HCT116 (cell line): ENCODE measurements at regions not wholly inside any gene's neighbourhood (a gene's known extent, or its start where the extent isn't known, plus 50 kb on each side); places are given as distances from the start of the nearest gene placed in this dataset.
A peak's percentile ranks its signal among the peaks of the same experiment; 100 is the strongest.

Experiments
- ATAC-seq: fragments of 200-7000 bp; cut with Tn5 transposase; 2 replicates; pipeline ENCODE4 v1.9.1; 2020; ENCODE audit warnings: mild to moderate bottlenecking, moderate library complexity
- BruUV-seq: library from RNA; stranded (reverse); fragments of 400-500 nt; replicated peaks from 2 replicates; lab custom pipeline; 2021; lab: Mats Ljungman, UMichigan
- CTCF ChIA-PET: fragments of 300-600 bp; sonication (Branson Sonifier 250); formaldehyde crosslinking; loops from one replicate; lab custom pipeline; 2021; ENCODE audit warnings: antibody characterized with exemption; lab: Charles Lee
- POLR2A ChIA-PET: fragments of 300-600, 350-600 bp; sonication (Branson Sonifier 250); formaldehyde crosslinking; loops from one replicate; lab custom pipeline; 2021; ENCODE audit warnings: antibody characterized with exemption; lab: Charles Lee
- RAD21 ChIA-PET, 2 experiments: fragments of 300-600 bp; sonication (Branson Sonifier 250); formaldehyde crosslinking; loops; one replicate each; lab custom pipeline; 2023; ENCODE audit warnings: low total read pairs in 2 of 2; ENCODE audit not compliant: uncharacterized antibody in 2 of 2, unreplicated experiment in 2 of 2, low non-redundant PET in 1 of 2; lab: Charles Lee
- DNase-seq: peaks from one replicate; pipeline ENCODE4 v3.0.0-alpha.2; 2010; ENCODE audit warnings: low read depth, low spot score
- H2AFZ ChIP-seq: fragments of 200-600 bp; shearing (Covaris generic), sonication (generic); 2 replicates; pipeline ENCODE4 v1.6.1; 2017; ENCODE audit warnings: low read depth, mixed run types, mixed read lengths, antibody characterized with exemption, low read length; ENCODE audit not compliant: poor library complexity, severe bottlenecking
- H3K27ac ChIP-seq: 2 replicates; pipeline ENCODE4 v1.5.1; 2012; ENCODE audit warnings: low read depth, low read length
- H3K27me3 ChIP-seq: fragments of 200-600 bp; sonication (generic); 2 replicates; pipeline ENCODE4 v1.6.1; 2016; ENCODE audit warnings: mixed run types, low read length, mixed read lengths; ENCODE audit not compliant: insufficient read depth
- H3K36me3 ChIP-seq, 2 experiments: fragments of 200-500 bp in 1 of 2; fragments of 200-600 bp in 1 of 2; sonication (Bioruptor generic) in 1 of 2; sonication (generic) in 1 of 2; 2 replicates each; pipeline versions ENCODE4 v1.5.1 to v1.6.1; 2014 to 2016; ENCODE audit warnings: low read length in 2 of 2, inconsistent platforms in 1 of 2, mixed read lengths in 1 of 2, mixed run types in 1 of 2; ENCODE audit not compliant: insufficient read depth in 2 of 2, control insufficient read depth in 1 of 2
- H3K4me1 ChIP-seq, 2 experiments: fragments of 200-600 bp in 1 of 2; sonication (generic) in 1 of 2; 2 replicates each; pipeline versions ENCODE4 v1.5.1 to v1.6.1; 2012 to 2017; ENCODE audit warnings: low read length in 2 of 2, inconsistent platforms in 1 of 2, mild to moderate bottlenecking in 1 of 2, mixed read lengths in 1 of 2, mixed run types in 1 of 2, moderate library complexity in 1 of 2; ENCODE audit not compliant: insufficient read depth in 2 of 2, control insufficient read depth in 1 of 2
- H3K4me2 ChIP-seq: fragments of 200-600 bp; sonication (generic); 2 replicates; pipeline ENCODE4 v1.6.1; 2017; ENCODE audit warnings: mixed run types, low read length, mixed read lengths
- H3K4me3 ChIP-seq, 2 experiments: fragments of 200-600 bp in 1 of 2; sonication (generic) in 1 of 2; replicated peaks in 1 of 2; 2 replicates each; pipeline ENCODE4 v1.5.1; 2011 to 2016; ENCODE audit warnings: low read length in 2 of 2, control low read depth in 1 of 2, low read depth in 1 of 2, mild to moderate bottlenecking in 1 of 2, mixed read lengths in 1 of 2, mixed run types in 1 of 2
- H3K79me2 ChIP-seq: fragments of 200-600 bp; sonication (generic); 2 replicates; pipeline ENCODE4 v1.6.1; 2017; ENCODE audit warnings: mild to moderate bottlenecking, mixed run types, low read length, moderate library complexity, mixed read lengths; ENCODE audit not compliant: insufficient read depth
- H3K9ac ChIP-seq: fragments of 200-600 bp; sonication (generic); 2 replicates; pipeline ENCODE4 v1.6.1; 2016; ENCODE audit warnings: low read length, mixed read lengths
- H3K9me2 ChIP-seq: fragments of 200-600 bp; sonication (generic), shearing (Covaris generic); 2 replicates; pipeline ENCODE4 v1.6.1; 2017; ENCODE audit warnings: mixed run types, mild to moderate bottlenecking, moderate library complexity; ENCODE audit not compliant: insufficient read depth
- H3K9me3 ChIP-seq, 2 experiments: fragments of 200-500 bp in 1 of 2; fragments of 200-600 bp in 1 of 2; sonication (Bioruptor generic) in 1 of 2; sonication (generic) in 1 of 2; 2 replicates each; pipeline ENCODE4 v1.6.1; 2014 to 2017; ENCODE audit warnings: low read length in 2 of 2, mixed read lengths in 2 of 2, inconsistent platforms in 1 of 2, low read depth in 1 of 2, mild to moderate bottlenecking in 1 of 2, mixed run types in 1 of 2, moderate library complexity in 1 of 2; ENCODE audit not compliant: control insufficient read depth in 1 of 2, insufficient read depth in 1 of 2
- H4K20me1 ChIP-seq: fragments of 200-600 bp; sonication (generic), shearing (Covaris generic); 2 replicates; pipeline ENCODE4 v1.6.1; 2017; ENCODE audit warnings: mixed run types, mild to moderate bottlenecking, moderate library complexity; ENCODE audit not compliant: insufficient read depth
- ATF3 ChIP-seq: IDR thresholded peaks from 2 replicates; pipeline ENCODE4 v1.6.1; 2012
- CBX3 ChIP-seq: IDR thresholded peaks from 2 replicates; pipeline ENCODE4 v1.6.1; 2012; ENCODE audit warnings: low read depth
- CEBPB ChIP-seq: IDR thresholded peaks from 2 replicates; pipeline ENCODE4 v1.6.1; 2012; ENCODE audit warnings: low read depth
- EGR1 ChIP-seq: IDR thresholded peaks from 2 replicates; pipeline ENCODE4 v1.6.1; 2012; ENCODE audit warnings: low read depth
- ELF1 ChIP-seq: IDR thresholded peaks from 2 replicates; pipeline ENCODE4 v1.6.1; 2012; ENCODE audit warnings: low read depth, borderline replicate concordance
- EZH2 ChIP-seq: fragments of 200-600 bp; sonication (generic); IDR thresholded peaks from 2 replicates; pipeline ENCODE4 v1.6.1; 2017; ENCODE audit warnings: antibody characterized with exemption, mixed run types
- FOSL1 ChIP-seq: IDR thresholded peaks from 2 replicates; pipeline ENCODE4 v1.6.1; 2012; ENCODE audit warnings: low read depth
- MAX ChIP-seq: IDR thresholded peaks from 2 replicates; pipeline ENCODE4 v1.6.1; 2012
- POLR2A ChIP-seq: IDR thresholded peaks from 2 replicates; pipeline ENCODE4 v1.7.0; 2011; ENCODE audit warnings: borderline replicate concordance; ENCODE audit not compliant: insufficient read depth, insufficient read length; ENCODE audit errors: extremely low read depth
- POLR2AphosphoS5 ChIP-seq: IDR thresholded peaks from 2 replicates; pipeline ENCODE4 v1.6.1; 2011; ENCODE audit warnings: mild to moderate bottlenecking, low read depth, low read length, moderate library complexity
- SIN3A ChIP-seq: IDR thresholded peaks from 2 replicates; pipeline ENCODE4 v1.6.1; 2012; ENCODE audit warnings: low read depth
- SP1 ChIP-seq: IDR thresholded peaks from 2 replicates; pipeline ENCODE4 v1.6.1; 2012; ENCODE audit warnings: low read depth
- YY1 ChIP-seq: IDR thresholded peaks from 2 replicates; pipeline ENCODE4 v1.6.1; 2011; ENCODE audit warnings: low read length, low read depth, moderate library complexity, mild to moderate bottlenecking; ENCODE audit not compliant: insufficient replicate concordance; ENCODE audit errors: extremely low read depth
- ZBTB33 ChIP-seq: IDR thresholded peaks from 2 replicates; pipeline ENCODE4 v1.6.1; 2011; ENCODE audit warnings: mild to moderate bottlenecking, low read length, moderate library complexity; ENCODE audit not compliant: insufficient replicate concordance; ENCODE audit errors: extremely low read depth
- ZNF274 ChIP-seq: fragments of 200-500 bp; sonication (Bioruptor generic); IDR thresholded peaks from 2 replicates; pipeline ENCODE4 v1.6.1; 2014; ENCODE audit warnings: mild to moderate bottlenecking, low read depth, low read length, inconsistent platforms
- intact Hi-C: fragments of 100-400 bp; cut with micrococcal nuclease; formaldehyde crosslinking; loops from 2 replicates; pipeline ENCODE4 v1.10.0; 2022

- no peaks in the 10 kb centered on the region for H3K9me3 ChIP-seq
- CTCF ChIA-PET = no interaction called here
- no TSS peak for BruUV-seq
Measured at GRCh38 chr3:170757038-170757437, 113.0 kb downstream of the RPL22L1 start.

GRCh38 chr3:170754311-170754693, 115.7 kb downstream of the RPL22L1 start:
- Histone ChIP-seq H3K4me2 (no peak overlapping the region), H3K4me3 (no peak overlapping the region), H3K36me3 (no peaks in the 10 kb centered on the region), H3K4me1 (peaks cover 14 to 28% of the 10 kb centered on the region in 2 experiments), H3K9me3 (no peaks in the 10 kb centered on the region), H3K27ac (no peak overlapping the region), H3K79me2 (no peaks in the 10 kb centered on the region), H2AFZ (peak overlapping the region; percentile 17), H3K9ac (no peak overlapping the region), H3K27me3 (no peaks in the 10 kb centered on the region), H3K9me2 (no peaks in the 10 kb centered on the region), H4K20me1 (no peaks in the 10 kb centered on the region)
- POLR2A ChIA-PET = no interaction called here
- intact Hi-C loops = no loop called here
- CTCF ChIA-PET = no interaction called here
- no TSS peak for BruUV-seq
- RAD21 ChIA-PET = no interaction called here
- TF ChIP-seq CBX3 (no peak), SP1 (no peak), ATF3 (no peak), ZBTB33 (no peak)
- no peak for ATAC-seq
- DNase-seq = no peak

More at GRCh38 chr3:170757038-170757437, 113.0 kb downstream of the RPL22L1 start:
- Histone ChIP-seq H3K9me2 (no peaks in the 10 kb centered on the region), H3K79me2 (no peaks in the 10 kb centered on the region), H3K4me3 (no peak overlapping the region), H3K4me2 (no peak overlapping the region), H3K27me3 (no peaks in the 10 kb centered on the region), H3K9ac (no peak overlapping the region), H3K36me3 (no peaks in the 10 kb centered on the region), H4K20me1 (no peaks in the 10 kb centered on the region), H2AFZ (no peak overlapping the region), H3K4me1 (peaks cover 4 to 10% of the 10 kb centered on the region in 2 experiments), H3K27ac (no peak overlapping the region)
- no peak for DNase-seq
- no peak for ATAC-seq
- no peak for TF ChIP-seq ATF3
- TF ChIP-seq YY1 = no peak
- no peak for TF ChIP-seq SIN3A
- TF ChIP-seq SP1 = no peak
- no peak for TF ChIP-seq ZNF274
- no peak for TF ChIP-seq MAX
- no peak for TF ChIP-seq FOSL1
- no peak for TF ChIP-seq POLR2AphosphoS5
- TF ChIP-seq EZH2 = no peak
- no peak for TF ChIP-seq EGR1
- TF ChIP-seq ELF1 = no peak
- no peak for TF ChIP-seq CEBPB
- TF ChIP-seq POLR2A = no peak
- intact Hi-C loops = no loop called here
- POLR2A ChIA-PET = no interaction called here
- RAD21 ChIA-PET = no interaction called here
